Smooth muscle cell (in vitro differentiated cells): ENCODE measurements at regions not wholly inside any gene's neighbourhood (a gene's known extent, or its start where the extent isn't known, plus 50 kb on each side); places are given as distances from the start of the nearest gene placed in this dataset.

Experiments used
- DNase-seq: peaks from one replicate; lab custom pipeline; 2025; ENCODE audit not compliant: unreplicated experiment; lab: John Stamatoyannopoulos, UW
- H2AFZ ChIP-seq: fragments of 200-600 bp; sonication (generic); 2 replicates; pipeline ENCODE4 v1.6.0; 2016; ENCODE audit warnings: antibody characterized with exemption, low read depth, mild to moderate bottlenecking
- H3F3A ChIP-seq: fragments of 200-600 bp; sonication (generic); 2 replicates; pipeline ENCODE4 v1.6.0; 2017; ENCODE audit warnings: antibody characterized with exemption, low read depth
- H3K27ac ChIP-seq: fragments of 200-600 bp; sonication (generic); 2 replicates; pipeline ENCODE4 v1.5.1; 2016; ENCODE audit warnings: low read depth, mild to moderate bottlenecking
- H3K27me3 ChIP-seq: fragments of 200-600 bp; sonication (generic); 2 replicates; pipeline ENCODE4 v1.6.1; 2016; ENCODE audit warnings: low read depth, mild to moderate bottlenecking
- H3K36me3 ChIP-seq: fragments of 200-600 bp; sonication (generic); 2 replicates; pipeline ENCODE4 v1.5.1; 2016; ENCODE audit warnings: low read depth
- H3K4me1 ChIP-seq: fragments of 200-600 bp; sonication (generic); 2 replicates; pipeline ENCODE4 v1.5.1; 2016; ENCODE audit warnings: low read depth
- H3K4me2 ChIP-seq: fragments of 200-600 bp; sonication (generic); 2 replicates; pipeline ENCODE4 v1.6.0; 2016; ENCODE audit warnings: mild to moderate bottlenecking
- H3K4me3 ChIP-seq: fragments of 200-600 bp; sonication (generic); 2 replicates; pipeline ENCODE4 v1.5.1; 2016; ENCODE audit warnings: mild to moderate bottlenecking
- H3K79me2 ChIP-seq: fragments of 200-600 bp; sonication (generic); 2 replicates; pipeline ENCODE4 v1.6.0; 2016; ENCODE audit warnings: low read depth, mild to moderate bottlenecking
- H3K9ac ChIP-seq: fragments of 200-600 bp; sonication (generic); 2 replicates; pipeline ENCODE4 v1.6.0; 2016; ENCODE audit warnings: low read depth
- H3K9me3 ChIP-seq: fragments of 200-600 bp; sonication (generic); replicated peaks from 2 replicates; pipeline ENCODE4 v1.5.1; 2016; ENCODE audit warnings: low read depth
- H4K20me1 ChIP-seq: fragments of 200-600 bp; sonication (generic); 2 replicates; pipeline ENCODE4 v1.6.0; 2016; ENCODE audit warnings: low read depth
- CTCF ChIP-seq: fragments of 200-600 bp; sonication (generic); IDR thresholded peaks from 2 replicates; pipeline ENCODE4 v1.5.1; 2017; ENCODE audit warnings: borderline replicate concordance, mild to moderate bottlenecking, antibody characterized with exemption; ENCODE audit not compliant: insufficient read depth, poor library complexity, severe bottlenecking
- WGBS: methylation state at CpG from one replicate; pipeline ENCODE4 v1.1.7; 2016; ENCODE audit warnings: low lambda C conversion rate; 5-methylcytosine and 5-hydroxymethylcytosine counted together

GRCh38 chr2:133661392-133661791 lies 93.1 kb upstream of the NCKAP5 start:
- no peak for DNase-seq
- Histone ChIP-seq H3K9ac (no peak overlapping the region), H3K4me1 (peaks cover 12% of the 10 kb centered on the region), H3K27me3 (no peaks in the 10 kb centered on the region), H4K20me1 (no peaks in the 10 kb centered on the region), H2AFZ (no peak overlapping the region), H3K36me3 (no peaks in the 10 kb centered on the region), H3K4me3 (no peak overlapping the region), H3K4me2 (no peak overlapping the region), H3F3A (no peaks in the 10 kb centered on the region), H3K9me3 (no peaks in the 10 kb centered on the region), H3K27ac (no peak overlapping the region), H3K79me2 (no peaks in the 10 kb centered on the region)
- TF ChIP-seq CTCF: no peak
- WGBS: 67% methylated on average over 4 of the region's 4 CpGs

- WGBS: 90% methylated on average over 1 of the region's 1 CpG
- H3K79me2 ChIP-seq: no peaks in the 10 kb centered on the region
- H3K4me2 ChIP-seq: no peak overlapping the region
- H3K27me3 ChIP-seq: no peaks in the 10 kb centered on the region
- DNase-seq: no peak
- H2AFZ ChIP-seq: no peak overlapping the region
- no peaks in the 10 kb centered on the region for H4K20me1 ChIP-seq
- peak overlapping the region; percentile 36 for H3K27ac ChIP-seq
- no peaks in the 10 kb centered on the region for H3F3A ChIP-seq
- no peaks in the 10 kb centered on the region for H3K9me3 ChIP-seq
- no peak overlapping the region for H3K4me3 ChIP-seq
- no peak overlapping the region for H3K9ac ChIP-seq
- no peaks in the 10 kb centered on the region for H3K4me1 ChIP-seq
- H3K36me3 ChIP-seq: no peaks in the 10 kb centered on the region
- no peak for TF ChIP-seq CTCF
Measured at GRCh38 chr2:133666621-133667020, 98.4 kb upstream of the NCKAP5 start.

- Histone ChIP-seq H3K27me3 (no peaks in the 10 kb centered on the region), H3K4me2 (no peak overlapping the region), H3K9ac (no peak overlapping the region), H3K4me1 (no peaks in the 10 kb centered on the region), H3K4me3 (no peak overlapping the region), H2AFZ (no peak overlapping the region), H3K36me3 (no peaks in the 10 kb centered on the region), H3K79me2 (no peaks in the 10 kb centered on the region), H3K9me3 (no peaks in the 10 kb centered on the region), H4K20me1 (no peaks in the 10 kb centered on the region), H3K27ac (peak overlapping the region; percentile 36), H3F3A (no peaks in the 10 kb centered on the region)
- no peak for TF ChIP-seq CTCF
- no peak for DNase-seq
Measured at GRCh38 chr2:133667085-133667484, 98.8 kb upstream of the NCKAP5 start.

GRCh38 chr2:133667968-133668367 lies 99.7 kb upstream of the NCKAP5 start:
- Histone ChIP-seq H3K4me2 (no peak overlapping the region), H3K9me3 (no peaks in the 10 kb centered on the region), H3K36me3 (no peaks in the 10 kb centered on the region), H3F3A (no peaks in the 10 kb centered on the region), H3K79me2 (no peaks in the 10 kb centered on the region), H3K4me1 (no peaks in the 10 kb centered on the region), H4K20me1 (no peaks in the 10 kb centered on the region), H3K27ac (no peak overlapping the region), H3K27me3 (no peaks in the 10 kb centered on the region), H3K4me3 (no peak overlapping the region), H3K9ac (no peak overlapping the region), H2AFZ (no peak overlapping the region)
- TF ChIP-seq CTCF: no peak
- no peak for DNase-seq
- WGBS: 96% methylated on average over 1 of the region's 1 CpG
